Endothelial cell of umbilical vein (primary cell): ENCODE measurements at regions not wholly inside any gene's neighbourhood (a gene's known extent, or its start where the extent isn't known, plus 50 kb on each side); places are given as distances from the start of the nearest gene placed in this dataset.

Experiments
- BruUV-seq: library from RNA; stranded (reverse); fragments of 400-500 nt; replicated peaks from 2 replicates; lab custom pipeline; 2021; lab: Mats Ljungman, UMichigan
- CTCF ChIA-PET: fragments of 300-600, 350-600 bp; sonication (Branson Sonifier 250); formaldehyde crosslinking; loops from one replicate; lab custom pipeline; 2021; ENCODE audit warnings: antibody characterized with exemption, inconsistent platforms; lab: Charles Lee
- POLR2A ChIA-PET: fragments of 300-600, 350-600 bp; sonication (Branson Sonifier 250); formaldehyde crosslinking; loops from one replicate; lab custom pipeline; 2021; ENCODE audit warnings: antibody characterized with exemption, inconsistent platforms; lab: Charles Lee
- DNase-seq: peaks from one replicate; pipeline ENCODE4 v3.0.0-alpha.2; 2011; ENCODE audit warnings: low read depth, low spot score
- FAIRE-seq: peaks from 2 replicates; lab custom pipeline; 2011; peaks lifted over from hg19 to GRCh38; lab: Jason Lieb, UNC
- H2AFZ ChIP-seq: 2 replicates; pipeline ENCODE4 v1.6.0; 2012; ENCODE audit warnings: low read depth, low read length, control low read depth, inconsistent platforms
- H3K27ac ChIP-seq: 2 replicates; pipeline ENCODE4 v1.5.1; 2011; ENCODE audit warnings: low read depth, mild to moderate bottlenecking, control low read depth, low read length, moderate library complexity; ENCODE audit not compliant: insufficient read depth
- H3K27me3 ChIP-seq, 2 experiments: 2 replicates each; pipeline versions ENCODE4 v1.6.0 to v1.6.1; 2011; ENCODE audit warnings: low read length in 2 of 2, mixed read lengths in 1 of 2; ENCODE audit not compliant: control insufficient read depth in 2 of 2, insufficient read depth in 2 of 2
- H3K36me3 ChIP-seq, 2 experiments: 2 replicates in 1 of 2; 3 replicates in 1 of 2; pipeline ENCODE4 v1.5.1; 2011; ENCODE audit warnings: low read length in 2 of 2, mild to moderate bottlenecking in 1 of 2, moderate library complexity in 1 of 2; ENCODE audit not compliant: control insufficient read depth in 2 of 2, insufficient read depth in 2 of 2; ENCODE audit errors: extremely low read depth in 1 of 2
- H3K4me1 ChIP-seq: 3 replicates; pipeline ENCODE4 v1.5.1; 2011; ENCODE audit warnings: mild to moderate bottlenecking, low read length; ENCODE audit not compliant: control insufficient read depth, insufficient read depth; ENCODE audit errors: extremely low read depth
- H3K4me2 ChIP-seq: 2 replicates; pipeline ENCODE4 v1.6.1; 2011; ENCODE audit warnings: low read length, control low read depth, mixed read lengths; ENCODE audit not compliant: insufficient read depth
- H3K4me3 ChIP-seq, 3 experiments: fragments of 200-600 bp in 1 of 3; sonication (generic), shearing (Covaris generic) in 1 of 3; replicated peaks in 1 of 3; 2 replicates each; pipeline ENCODE4 v1.5.1; 2011 to 2016; ENCODE audit warnings: control low read depth in 3 of 3, low read length in 3 of 3, mild to moderate bottlenecking in 2 of 3, inconsistent platforms in 1 of 3, low read depth in 1 of 3, moderate library complexity in 1 of 3; ENCODE audit not compliant: insufficient read depth in 1 of 3
- H3K79me2 ChIP-seq: 2 replicates; pipeline ENCODE4 v1.6.0; 2012; ENCODE audit warnings: low read length, inconsistent platforms; ENCODE audit not compliant: control insufficient read depth, insufficient read depth
- H3K9ac ChIP-seq: replicated peaks from 2 replicates; pipeline ENCODE3; 2011; ENCODE audit warnings: low read length, control low read depth; ENCODE audit not compliant: insufficient read depth; ENCODE audit errors: extremely low read depth
- H3K9me1 ChIP-seq: replicated peaks from 3 replicates; pipeline ENCODE4 v1.6.0; 2011; ENCODE audit warnings: mild to moderate bottlenecking, low read length; ENCODE audit not compliant: control insufficient read depth, insufficient read depth; ENCODE audit errors: extremely low read depth
- H3K9me3 ChIP-seq: replicated peaks from 2 replicates; pipeline ENCODE4 v1.5.1; 2012; ENCODE audit warnings: low read length, inconsistent platforms; ENCODE audit not compliant: control insufficient read depth, insufficient read depth
- H4K20me1 ChIP-seq: replicated peaks from 2 replicates; pipeline ENCODE3; 2011; ENCODE audit warnings: mild to moderate bottlenecking, low read length; ENCODE audit not compliant: control insufficient read depth, insufficient read depth; ENCODE audit errors: extremely low read depth
- CTCF ChIP-seq, 2 donors: IDR thresholded peaks; 1 replicate in 1 of 2; 2 replicates in 1 of 2; pipeline ENCODE4 v1.5.1; 2011; ENCODE audit warnings: low read length in 2 of 2, mild to moderate bottlenecking in 2 of 2, moderate library complexity in 2 of 2, control low read depth in 1 of 2, inconsistent platforms in 1 of 2, low read depth in 1 of 2; ENCODE audit not compliant: insufficient read depth in 1 of 2; ENCODE audit errors: extremely low read depth in 1 of 2
- EZH2 ChIP-seq: IDR thresholded peaks from 2 replicates; pipeline ENCODE4 v1.6.1; 2012; ENCODE audit warnings: borderline replicate concordance, low read depth, mild to moderate bottlenecking, moderate library complexity, low read length, inconsistent platforms; ENCODE audit not compliant: severe bottlenecking
- FOS ChIP-seq: IDR thresholded peaks from 2 replicates; pipeline ENCODE4 v1.6.1; 2011; ENCODE audit warnings: mild to moderate bottlenecking, low read length, moderate library complexity, borderline replicate concordance; ENCODE audit not compliant: insufficient read depth
- GATA2 ChIP-seq: IDR thresholded peaks from 2 replicates; pipeline ENCODE4 v1.7.0; 2011; ENCODE audit warnings: low read depth, mild to moderate bottlenecking, moderate library complexity, mixed read lengths, low read length; ENCODE audit not compliant: insufficient read length, insufficient read depth
- JUN ChIP-seq: IDR thresholded peaks from 2 replicates; pipeline ENCODE4 v1.6.1; 2011; ENCODE audit warnings: borderline replicate concordance, low read depth; ENCODE audit not compliant: insufficient read length, insufficient read depth
- MAX ChIP-seq: IDR thresholded peaks from 2 replicates; pipeline ENCODE4 v1.6.1; 2011; ENCODE audit not compliant: insufficient read depth, insufficient read length
- MYC ChIP-seq: IDR thresholded peaks from one replicate; pipeline ENCODE4 v1.6.1; 2011; ENCODE audit warnings: mild to moderate bottlenecking, low read depth, low read length
- POLR2A ChIP-seq: IDR thresholded peaks from 2 replicates; pipeline ENCODE4 v1.6.1; 2012; ENCODE audit warnings: low read depth, mild to moderate bottlenecking, control low read depth, low read length
- POLR2AphosphoS5 ChIP-seq: IDR thresholded peaks from 2 replicates; pipeline ENCODE4 v1.6.1; 2012; ENCODE audit warnings: low read depth, mild to moderate bottlenecking, control low read depth, low read length, moderate library complexity; ENCODE audit not compliant: insufficient read depth
- dilution Hi-C: fragments of 300-500 bp; cut with MboI; formaldehyde crosslinking; loops from one replicate; pipeline ENCODE4 v1.15.0; 2019; ENCODE audit warnings: low sequenced_read_pairs; ENCODE audit not compliant: extremely low pct_ligation_motif_present
- intact Hi-C: fragments of 100-400 bp; cut with micrococcal nuclease; formaldehyde crosslinking; loops from one replicate; pipeline ENCODE4 v1.10.0; 2022

- Histone ChIP-seq H3K4me1 (peaks cover 30% of the 10 kb centered on the region), H3K9me1 (no peaks in the 10 kb centered on the region), H3K9me3 (no peaks in the 10 kb centered on the region), H3K79me2 (no peaks in the 10 kb centered on the region), H3K36me3 (no peaks in the 10 kb centered on the region), H3K9ac (no peak overlapping the region), H3K4me3 (no peak overlapping the region), H4K20me1 (no peaks in the 10 kb centered on the region), H3K4me2 (no peak overlapping the region), H3K27me3 (no peaks in the 10 kb centered on the region), H3K27ac (no peak overlapping the region), H2AFZ (no peak overlapping the region)
- intact Hi-C loops = loop anchor here (5.0 kb wide), 1 partner anchor 105 kb away; no protein-coding TSS in a partner anchor
- no peak for FAIRE-seq
- dilution Hi-C loops = no loop called here
- TF ChIP-seq POLR2A (no peak), GATA2 (no peak), MYC (no peak), CTCF (IDR thresholded peaks at IDR 0.05; ENCODE audit: extremely low read depth in 1 of 2, insufficient read depth in 1 of 2, low read depth in 1 of 2, low read length in 2 of 2) (no peak), JUN (no peak), EZH2 (no peak), MAX (no peak), POLR2AphosphoS5 (no peak), FOS (no peak)
- POLR2A ChIA-PET = no interaction called here
- CTCF ChIA-PET = no interaction called here
- DNase-seq = no peak
- no TSS peak for BruUV-seq
Observed at GRCh38 chr22:27132400-27132799, 475.0 kb downstream of the MIAT start.
